Chondrocyte (in vitro differentiated cells): ENCODE measurements at regions not wholly inside any gene's neighbourhood (a gene's known extent, or its start where the extent isn't known, plus 50 kb on each side); places are given as distances from the start of the nearest gene placed in this dataset.

ENCODE experiments used
- DNase-seq: peaks from one replicate; pipeline ENCODE4 v3.0.0; 2021; ENCODE audit warnings: mixed read lengths, low spot score
- H3K27ac Mint-ChIP-seq: one replicate; pipeline ENCODE4 v1.8.0; 2021; ENCODE audit warnings: mild to moderate bottlenecking, moderate library complexity, mixed read lengths; ENCODE audit not compliant: unreplicated experiment
- H3K27me3 Mint-ChIP-seq: 2 replicates; pipeline ENCODE4 v1.8.0; 2021; ENCODE audit warnings: low read depth, mixed read lengths
- H3K36me3 Mint-ChIP-seq: 2 replicates; pipeline ENCODE4 v1.8.0; 2021; ENCODE audit warnings: low read depth, mixed read lengths
- H3K4me1 Mint-ChIP-seq: 2 replicates; pipeline ENCODE4 v1.8.0; 2021; ENCODE audit warnings: low read depth, mild to moderate bottlenecking, mixed read lengths
- H3K4me3 Mint-ChIP-seq: one replicate; pipeline ENCODE4 v1.8.0; 2021; ENCODE audit warnings: mild to moderate bottlenecking, moderate library complexity, mixed read lengths; ENCODE audit not compliant: unreplicated experiment
- H3K9me3 Mint-ChIP-seq: 2 replicates; pipeline ENCODE4 v1.8.0; 2021; ENCODE audit warnings: low read depth, mixed read lengths
- TF ChIP-seq, protein P1 (sequence below): fragments of 200-600 bp; sonication (generic); IDR thresholded peaks from 2 replicates; pipeline ENCODE4 v1.5.0; 2021; ENCODE audit warnings: antibody characterized with exemption, mild to moderate bottlenecking, moderate library complexity

- no peaks in the 10 kb centered on the region for H3K9me3 Mint-ChIP-seq
- DNase-seq = no peak
Measured at GRCh38 chr9:82673919-82674318, 389.0 kb downstream of the RASEF start.

DNA sequence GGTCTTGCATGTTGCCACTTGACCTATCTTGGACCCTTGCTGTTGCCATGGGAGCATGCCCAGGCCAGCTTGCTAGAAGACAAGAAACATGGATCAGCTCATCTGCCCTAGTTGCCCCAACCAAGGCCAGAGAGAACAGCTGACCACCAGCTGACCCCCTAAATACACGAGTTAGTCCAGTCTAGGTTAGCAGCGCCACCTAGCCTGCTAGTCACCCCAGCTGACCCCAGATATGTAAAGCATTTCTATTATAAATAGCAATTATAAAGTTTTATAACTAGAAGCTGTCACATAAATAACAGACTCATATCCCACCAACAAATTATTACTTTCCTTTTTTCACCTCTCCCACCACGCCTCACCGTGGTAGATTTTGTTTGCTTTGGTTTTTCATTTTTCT, 387.8 kb downstream of the RASEF start:
- Mint-ChIP-seq H3K9me3 (no peaks in the 10 kb centered on the region), H3K27me3 (no peaks in the 10 kb centered on the region), H3K36me3 (no peaks in the 10 kb centered on the region), H3K4me3 (no peak overlapping the region), H3K4me1 (no peaks in the 10 kb centered on the region), H3K27ac (no peak overlapping the region)
- DNase-seq = no peak
- TF ChIP-seq, protein P1, sequence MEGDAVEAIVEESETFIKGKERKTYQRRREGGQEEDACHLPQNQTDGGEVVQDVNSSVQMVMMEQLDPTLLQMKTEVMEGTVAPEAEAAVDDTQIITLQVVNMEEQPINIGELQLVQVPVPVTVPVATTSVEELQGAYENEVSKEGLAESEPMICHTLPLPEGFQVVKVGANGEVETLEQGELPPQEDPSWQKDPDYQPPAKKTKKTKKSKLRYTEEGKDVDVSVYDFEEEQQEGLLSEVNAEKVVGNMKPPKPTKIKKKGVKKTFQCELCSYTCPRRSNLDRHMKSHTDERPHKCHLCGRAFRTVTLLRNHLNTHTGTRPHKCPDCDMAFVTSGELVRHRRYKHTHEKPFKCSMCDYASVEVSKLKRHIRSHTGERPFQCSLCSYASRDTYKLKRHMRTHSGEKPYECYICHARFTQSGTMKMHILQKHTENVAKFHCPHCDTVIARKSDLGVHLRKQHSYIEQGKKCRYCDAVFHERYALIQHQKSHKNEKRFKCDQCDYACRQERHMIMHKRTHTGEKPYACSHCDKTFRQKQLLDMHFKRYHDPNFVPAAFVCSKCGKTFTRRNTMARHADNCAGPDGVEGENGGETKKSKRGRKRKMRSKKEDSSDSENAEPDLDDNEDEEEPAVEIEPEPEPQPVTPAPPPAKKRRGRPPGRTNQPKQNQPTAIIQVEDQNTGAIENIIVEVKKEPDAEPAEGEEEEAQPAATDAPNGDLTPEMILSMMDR = no peak

More at GRCh38 chr9:82673919-82674318, 389.0 kb downstream of the RASEF start:
- TF ChIP-seq, protein P1 = no peak
- H3K4me3 Mint-ChIP-seq = no peak overlapping the region
- no peaks in the 10 kb centered on the region for H3K36me3 Mint-ChIP-seq
- no peaks in the 10 kb centered on the region for H3K4me1 Mint-ChIP-seq
- no peaks in the 10 kb centered on the region for H3K27me3 Mint-ChIP-seq
- no peak overlapping the region for H3K27ac Mint-ChIP-seq

DNA sequence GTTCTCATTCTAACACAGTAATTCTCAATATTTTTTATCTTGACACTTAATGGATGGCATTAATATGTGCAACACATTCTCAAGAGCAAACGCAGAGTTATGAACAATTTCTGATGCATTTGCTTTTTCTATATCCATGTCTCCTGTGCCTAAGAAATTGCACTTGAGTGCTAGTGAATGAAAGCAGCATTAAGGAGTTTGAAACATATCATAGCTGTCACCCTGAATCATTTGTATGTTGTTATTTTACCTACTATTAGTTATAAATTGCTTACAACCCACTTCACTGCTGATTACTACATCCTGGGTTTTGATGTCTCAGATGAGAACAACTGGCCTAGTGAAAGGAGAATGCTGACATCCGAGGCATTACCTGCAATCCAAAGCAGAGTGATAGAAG, 387.3 kb downstream of the RASEF start:
- TF ChIP-seq, protein P1 = no peak
- H3K27ac Mint-ChIP-seq = no peak overlapping the region
- H3K36me3 Mint-ChIP-seq = no peaks in the 10 kb centered on the region
- no peak overlapping the region for H3K4me3 Mint-ChIP-seq
- H3K27me3 Mint-ChIP-seq = no peaks in the 10 kb centered on the region
- no peaks in the 10 kb centered on the region for H3K4me1 Mint-ChIP-seq
- H3K9me3 Mint-ChIP-seq = no peaks in the 10 kb centered on the region
- DNase-seq = no peak

GRCh38 chr9:82677086-82677485, 385.9 kb downstream of the RASEF start:
- H3K9me3 Mint-ChIP-seq = no peaks in the 10 kb centered on the region
- H3K27ac Mint-ChIP-seq = no peak overlapping the region
- no peak overlapping the region for H3K4me3 Mint-ChIP-seq
- H3K27me3 Mint-ChIP-seq = no peaks in the 10 kb centered on the region
- H3K4me1 Mint-ChIP-seq = no peaks in the 10 kb centered on the region
- TF ChIP-seq, protein P1 = no peak
- DNase-seq = no peak
- no peaks in the 10 kb centered on the region for H3K36me3 Mint-ChIP-seq

DNA sequence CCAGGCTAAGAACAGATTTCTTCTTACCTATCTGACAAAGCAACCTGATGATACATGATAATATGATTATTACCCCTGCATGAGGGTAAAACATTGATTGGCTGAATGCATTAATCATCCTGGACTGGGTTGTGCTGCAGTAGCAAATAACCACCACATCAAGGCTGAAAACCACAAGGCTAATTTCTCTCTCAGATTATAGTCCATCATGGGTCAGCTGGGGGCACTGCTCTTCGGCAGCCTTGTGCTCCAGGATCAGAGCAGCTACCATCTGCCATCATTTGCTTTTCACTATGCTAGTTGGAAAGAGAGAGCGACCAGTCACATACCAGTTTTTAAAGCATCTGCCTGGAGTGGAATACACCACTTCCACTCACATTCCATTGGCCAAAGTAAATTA, 383.5 kb downstream of the RASEF start:
- H3K4me3 Mint-ChIP-seq = no peak overlapping the region
- TF ChIP-seq, protein P1 = no peak
- H3K4me1 Mint-ChIP-seq = no peaks in the 10 kb centered on the region
- no peak overlapping the region for H3K27ac Mint-ChIP-seq
- no peaks in the 10 kb centered on the region for H3K27me3 Mint-ChIP-seq
- H3K9me3 Mint-ChIP-seq = no peaks in the 10 kb centered on the region
- no peak for DNase-seq
- H3K36me3 Mint-ChIP-seq = no peaks in the 10 kb centered on the region
